Progenitor cell of endocrine pancreas (in vitro differentiated cells): ENCODE measurements at regions not wholly inside any gene's neighbourhood (a gene's known extent, or its start where the extent isn't known, plus 50 kb on each side); places are given as distances from the start of the nearest gene placed in this dataset.

Experiments
- DNase-seq: peaks from one replicate; pipeline ENCODE4 v3.0.0; 2021; ENCODE audit warnings: low spot score; ENCODE audit not compliant: unreplicated experiment
- H3K27ac Mint-ChIP-seq: 2 replicates; pipeline ENCODE4 v1.8.0; 2021; ENCODE audit warnings: mild to moderate bottlenecking, moderate library complexity, mixed read lengths
- H3K27me3 Mint-ChIP-seq: 2 replicates; pipeline ENCODE4 v1.8.0; 2021; ENCODE audit warnings: mixed read lengths
- H3K36me3 Mint-ChIP-seq: 2 replicates; pipeline ENCODE4 v1.8.0; 2022; ENCODE audit warnings: mixed read lengths; ENCODE audit not compliant: insufficient read depth
- H3K4me1 Mint-ChIP-seq: 2 replicates; pipeline ENCODE4 v1.8.0; 2021; ENCODE audit warnings: low read depth, mixed read lengths
- H3K4me3 Mint-ChIP-seq: 2 replicates; pipeline ENCODE4 v1.8.0; 2021; ENCODE audit warnings: low read depth, mild to moderate bottlenecking, moderate library complexity, mixed read lengths
- H3K9me3 Mint-ChIP-seq: 2 replicates; pipeline ENCODE4 v1.8.0; 2021; ENCODE audit warnings: low read depth, mixed read lengths
- CTCF ChIP-seq: fragments of 200-600 bp; sonication (generic); IDR thresholded peaks from one replicate; pipeline ENCODE4 v1.5.0; 2021; ENCODE audit warnings: antibody characterized with exemption, mild to moderate bottlenecking; ENCODE audit not compliant: unreplicated experiment

GRCh38 chr6:3603340-3604130 lies 146.7 kb upstream of the SLC22A23 start:
- TF ChIP-seq CTCF: no peak
- peaks cover 4% of the 10 kb centered on the region for H3K27me3 Mint-ChIP-seq
- peaks cover 24% of the 10 kb centered on the region for H3K9me3 Mint-ChIP-seq
- no peaks in the 10 kb centered on the region for H3K36me3 Mint-ChIP-seq
- no peak overlapping the region for H3K4me3 Mint-ChIP-seq
- no peak overlapping the region for H3K27ac Mint-ChIP-seq
- no peak for DNase-seq
- H3K4me1 Mint-ChIP-seq: no peaks in the 10 kb centered on the region

GRCh38 chr6:3601570-3601969 lies 144.7 kb upstream of the SLC22A23 start:
- DNase-seq: no peak
- H3K27ac Mint-ChIP-seq: no peak overlapping the region
- H3K36me3 Mint-ChIP-seq: no peaks in the 10 kb centered on the region
- TF ChIP-seq CTCF: no peak
- no peaks in the 10 kb centered on the region for H3K4me1 Mint-ChIP-seq
- peaks cover 25% of the 10 kb centered on the region for H3K9me3 Mint-ChIP-seq
- no peak overlapping the region for H3K4me3 Mint-ChIP-seq
- no peaks in the 10 kb centered on the region for H3K27me3 Mint-ChIP-seq

- Mint-ChIP-seq H3K4me3 (no peak overlapping the region), H3K4me1 (no peaks in the 10 kb centered on the region), H3K9me3 (peaks cover 25% of the 10 kb centered on the region), H3K27ac (no peak overlapping the region), H3K27me3 (no peaks in the 10 kb centered on the region), H3K36me3 (no peaks in the 10 kb centered on the region)
- no peak for DNase-seq
- no peak for TF ChIP-seq CTCF
These were observed 140.7 kb upstream of the SLC22A23 start for GRCh38 chr6:3597500-3598064.

GRCh38 chr6:3596766-3597165 lies 139.9 kb upstream of the SLC22A23 start:
- H3K4me3 Mint-ChIP-seq: no peak overlapping the region
- no peak for TF ChIP-seq CTCF
- DNase-seq: no peak
- H3K27ac Mint-ChIP-seq: no peak overlapping the region
- no peaks in the 10 kb centered on the region for H3K36me3 Mint-ChIP-seq
- H3K9me3 Mint-ChIP-seq: peaks cover 17% of the 10 kb centered on the region
- no peaks in the 10 kb centered on the region for H3K27me3 Mint-ChIP-seq
- H3K4me1 Mint-ChIP-seq: no peaks in the 10 kb centered on the region

GRCh38 chr6:3594201-3594600 lies 137.4 kb upstream of the SLC22A23 start:
- H3K36me3 Mint-ChIP-seq: no peaks in the 10 kb centered on the region
- no peak for DNase-seq

More at GRCh38 chr6:3594201-3594600, 137.4 kb upstream of the SLC22A23 start:
- Mint-ChIP-seq H3K4me1 (no peaks in the 10 kb centered on the region), H3K27me3 (no peaks in the 10 kb centered on the region), H3K9me3 (peaks cover 3% of the 10 kb centered on the region), H3K4me3 (no peak overlapping the region), H3K27ac (no peak overlapping the region)
- TF ChIP-seq CTCF: no peak
